H1 (cell line): ENCODE measurements at regions not wholly inside any gene's neighbourhood (a gene's known extent, or its start where the extent isn't known, plus 50 kb on each side); places are given as distances from the start of the nearest gene placed in this dataset.

Source experiments
- CHD2 ChIP-seq: IDR thresholded peaks from 2 replicates; pipeline ENCODE4 v1.6.1; 2012; ENCODE audit warnings: low read length, improper control_type of control experiment
- RFX5 ChIP-seq: IDR thresholded peaks from 2 replicates; pipeline ENCODE4 v1.6.1; 2011; ENCODE audit warnings: low read depth, low read length, improper control_type of control experiment, borderline replicate concordance
- USF2 ChIP-seq: IDR thresholded peaks from 2 replicates; pipeline ENCODE4 v1.6.1; 2011; ENCODE audit warnings: low read length, improper control_type of control experiment

- TF ChIP-seq USF2 (no peak), CHD2 (no peak), RFX5 (no peak)
Observed at GRCh38 chr14:89508863-89509262, 91.8 kb upstream of the FOXN3 start (continued).
